ENCODE measurements at regions not wholly inside any gene's neighbourhood (a gene's known extent, or its start where the extent isn't known, plus 50 kb on each side); places are given as distances from the start of the nearest gene placed in this dataset.

GRCh38 chr1:82466416-82466815 lies 665.7 kb downstream of the ADGRL2 start:
- Histone ChIP-seq H3K4me1 (ENCODE audit: insufficient read depth, low read length, severe bottlenecking) (peaks cover 7% of the 10 kb centered on the region), H3K9me2 (ENCODE audit: low read depth, low read length) (no peaks in the 10 kb centered on the region), H3K27ac (ENCODE audit: low read depth, low read length, poor library complexity, severe bottlenecking) (no peak overlapping the region), H3F3A (ENCODE audit: insufficient read depth, low read length) (no peaks in the 10 kb centered on the region), H3K4me2 (ENCODE audit: low read length) (no peak overlapping the region), H3K27me3 (ENCODE audit: insufficient read depth, low read length) (no peaks in the 10 kb centered on the region), H4K20me1 (ENCODE audit: insufficient read depth, low read length) (no peaks in the 10 kb centered on the region), H2AFZ (ENCODE audit: low read length) (no peak overlapping the region), H3K36me3 (ENCODE audit: insufficient read depth, low read length) (no peaks in the 10 kb centered on the region), H3K9me3 (ENCODE audit: low read length) (no peaks in the 10 kb centered on the region), H3K4me3 (ENCODE audit: low read depth, low read length, poor library complexity, severe bottlenecking) (no peak overlapping the region), H3K79me2 (ENCODE audit: insufficient read depth, low read length) (no peaks in the 10 kb centered on the region), H3K9ac (ENCODE audit: low read length) (no peak overlapping the region)
- no peak for TF ChIP-seq EZH2 (IDR thresholded peaks at IDR 0.05; ENCODE audit: borderline replicate concordance, low read length)
- TF ChIP-seq, protein P1, sequence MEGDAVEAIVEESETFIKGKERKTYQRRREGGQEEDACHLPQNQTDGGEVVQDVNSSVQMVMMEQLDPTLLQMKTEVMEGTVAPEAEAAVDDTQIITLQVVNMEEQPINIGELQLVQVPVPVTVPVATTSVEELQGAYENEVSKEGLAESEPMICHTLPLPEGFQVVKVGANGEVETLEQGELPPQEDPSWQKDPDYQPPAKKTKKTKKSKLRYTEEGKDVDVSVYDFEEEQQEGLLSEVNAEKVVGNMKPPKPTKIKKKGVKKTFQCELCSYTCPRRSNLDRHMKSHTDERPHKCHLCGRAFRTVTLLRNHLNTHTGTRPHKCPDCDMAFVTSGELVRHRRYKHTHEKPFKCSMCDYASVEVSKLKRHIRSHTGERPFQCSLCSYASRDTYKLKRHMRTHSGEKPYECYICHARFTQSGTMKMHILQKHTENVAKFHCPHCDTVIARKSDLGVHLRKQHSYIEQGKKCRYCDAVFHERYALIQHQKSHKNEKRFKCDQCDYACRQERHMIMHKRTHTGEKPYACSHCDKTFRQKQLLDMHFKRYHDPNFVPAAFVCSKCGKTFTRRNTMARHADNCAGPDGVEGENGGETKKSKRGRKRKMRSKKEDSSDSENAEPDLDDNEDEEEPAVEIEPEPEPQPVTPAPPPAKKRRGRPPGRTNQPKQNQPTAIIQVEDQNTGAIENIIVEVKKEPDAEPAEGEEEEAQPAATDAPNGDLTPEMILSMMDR (IDR thresholded peaks at IDR 0.05; ENCODE audit: low read length): no peak

DNA sequence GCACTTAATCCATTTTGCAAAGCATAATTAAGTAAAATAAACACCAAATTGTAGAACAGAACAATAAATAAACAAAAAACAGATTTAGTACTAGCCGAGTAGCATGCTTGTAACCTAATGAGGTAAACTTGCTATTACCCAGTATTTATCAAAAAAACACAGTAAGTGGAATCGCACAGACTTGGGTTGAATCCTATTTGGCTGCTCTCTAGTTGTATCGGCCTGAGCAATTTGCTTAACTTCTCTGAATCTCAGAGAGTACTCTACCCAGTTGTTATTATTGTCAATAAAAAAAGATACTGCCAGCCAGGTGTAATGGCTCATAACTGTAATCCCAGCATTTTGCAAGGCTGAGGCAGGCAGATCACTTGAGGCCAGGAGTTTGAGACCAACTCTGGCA lies 664.3 kb downstream of the ADGRL2 start:
- TF ChIP-seq, protein P1 (IDR thresholded peaks at IDR 0.05; ENCODE audit: low read length): no peak
- no peak for TF ChIP-seq EZH2 (IDR thresholded peaks at IDR 0.05; ENCODE audit: borderline replicate concordance, low read length)
- Histone ChIP-seq H3K9ac (ENCODE audit: low read length) (no peak overlapping the region), H3K4me1 (ENCODE audit: insufficient read depth, low read length, severe bottlenecking) (peaks cover 7% of the 10 kb centered on the region), H3K4me3 (ENCODE audit: low read depth, low read length, poor library complexity, severe bottlenecking) (no peak overlapping the region), H3K27me3 (ENCODE audit: insufficient read depth, low read length) (no peaks in the 10 kb centered on the region), H3K9me3 (ENCODE audit: low read length) (no peaks in the 10 kb centered on the region), H4K20me1 (ENCODE audit: insufficient read depth, low read length) (no peaks in the 10 kb centered on the region), H3K36me3 (ENCODE audit: insufficient read depth, low read length) (no peaks in the 10 kb centered on the region), H3K9me2 (ENCODE audit: low read depth, low read length) (no peaks in the 10 kb centered on the region), H3F3A (ENCODE audit: insufficient read depth, low read length) (no peaks in the 10 kb centered on the region), H3K27ac (ENCODE audit: low read depth, low read length, poor library complexity, severe bottlenecking) (no peak overlapping the region), H2AFZ (ENCODE audit: low read length) (no peak overlapping the region), H3K79me2 (ENCODE audit: insufficient read depth, low read length) (no peaks in the 10 kb centered on the region), H3K4me2 (ENCODE audit: low read length) (no peak overlapping the region)

GRCh38 chr1:82464362-82465001 lies 663.7 kb downstream of the ADGRL2 start:
- Histone ChIP-seq H3K9me2 (ENCODE audit: low read depth, low read length) (no peaks in the 10 kb centered on the region), H3F3A (ENCODE audit: insufficient read depth, low read length) (no peaks in the 10 kb centered on the region), H3K27ac (ENCODE audit: low read depth, low read length, poor library complexity, severe bottlenecking) (no peak overlapping the region), H3K79me2 (ENCODE audit: insufficient read depth, low read length) (no peaks in the 10 kb centered on the region), H3K9me3 (ENCODE audit: low read length) (no peaks in the 10 kb centered on the region), H4K20me1 (ENCODE audit: insufficient read depth, low read length) (no peaks in the 10 kb centered on the region), H3K36me3 (ENCODE audit: insufficient read depth, low read length) (no peaks in the 10 kb centered on the region), H2AFZ (ENCODE audit: low read length) (no peak overlapping the region), H3K4me2 (ENCODE audit: low read length) (no peak overlapping the region), H3K9ac (ENCODE audit: low read length) (no peak overlapping the region), H3K4me1 (ENCODE audit: insufficient read depth, low read length, severe bottlenecking) (peaks cover 7% of the 10 kb centered on the region), H3K4me3 (ENCODE audit: low read depth, low read length, poor library complexity, severe bottlenecking) (no peak overlapping the region), H3K27me3 (ENCODE audit: insufficient read depth, low read length) (no peaks in the 10 kb centered on the region)
- no peak for TF ChIP-seq EZH2 (IDR thresholded peaks at IDR 0.05; ENCODE audit: borderline replicate concordance, low read length)
- TF ChIP-seq, protein P1 (IDR thresholded peaks at IDR 0.05; ENCODE audit: low read length): no peak
